ENCODE measurements at regions not wholly inside any gene's neighbourhood (a gene's known extent, or its start where the extent isn't known, plus 50 kb on each side); places are given as distances from the start of the nearest gene placed in this dataset.

GRCh38 chr15:70237626-70238025 lies 139.9 kb upstream of the TLE3 start:
- no peak for TF ChIP-seq CTCF (IDR thresholded peaks at IDR 0.05)
- no peak for TF ChIP-seq POLR2A (IDR thresholded peaks at IDR 0.05)
- TF ChIP-seq EP300 (IDR thresholded peaks at IDR 0.05) = no peak
